Ovary (tissue), 7 donors: ENCODE measurements at regions not wholly inside any gene's neighbourhood (a gene's known extent, or its start where the extent isn't known, plus 50 kb on each side); places are given as distances from the start of the nearest gene placed in this dataset.

ENCODE experiments used
- DNase-seq, 5 donors: peaks; one replicate each; pipeline ENCODE4 v3.0.0-alpha.2; 2019 to 2020
- H3K27ac ChIP-seq, 2 donors: fragments of 200-600 bp; one replicate each; pipeline versions ENCODE4 v1.5.1 to v1.8.0; 2019 to 2022
- H3K27me3 ChIP-seq: fragments of 200-600 bp; one replicate; pipeline ENCODE4 v1.8.0; 2022
- H3K36me3 ChIP-seq: fragments of 200-600 bp; sonication (generic); one replicate; pipeline ENCODE4 v1.5.1; 2019
- H3K4me1 ChIP-seq: one replicate; pipeline ENCODE4 v1.8.1; 2013; ENCODE audit warnings: mild to moderate bottlenecking, moderate library complexity; ENCODE audit not compliant: insufficient read depth
- H3K4me3 ChIP-seq: fragments of 200-600 bp; sonication (generic); one replicate; pipeline ENCODE4 v1.5.1; 2017
- H3K9me3 ChIP-seq, 2 donors: fragments of 200-600 bp in 1 of 2; sonication (generic) in 1 of 2; one replicate each; pipeline versions ENCODE4 v1.5.1 to v1.8.1; 2013 to 2019; ENCODE audit warnings: mild to moderate bottlenecking in 1 of 2, moderate library complexity in 1 of 2
- EP300 ChIP-seq: sonication (generic); formaldehyde crosslinking; IDR thresholded peaks from one replicate; pipeline ENCODE4 v1.6.1; 2017; ENCODE audit warnings: antibody characterized with exemption
- POLR2A ChIP-seq: fragments of 450-650 bp; IDR thresholded peaks from one replicate; pipeline ENCODE4 v1.6.1; 2017; ENCODE audit warnings: antibody characterized with exemption, mild to moderate bottlenecking, moderate library complexity
- WGBS, 3 donors: extraction: QIAGEN DNeasy Blood & Tissue Kit in 1 of 3; methylation state at CpG; one replicate each; pipeline versions ENCODE4 v1.1.5 to v1.1.7; 2013 to 2017; 5-methylcytosine and 5-hydroxymethylcytosine counted together
- intact Hi-C, 4 donors: fragments of 100-400 bp; cut with DNase I; formaldehyde crosslinking; loops; one replicate each; pipeline versions ENCODE4 v1.11.0 to v1.15.1; 2022 to 2023
- TF ChIP-seq, protein P1 (sequence below), 3 donors: fragments of 450-650 bp in 2 of 3; fragments of 200-600 bp in 1 of 3; IDR thresholded peaks; one replicate each; pipeline versions ENCODE4 v1.5.1 to v1.8.0; 2016 to 2022; ENCODE audit warnings: antibody characterized with exemption in 3 of 3, mild to moderate bottlenecking in 1 of 3
- donor health status: DM: no; HTN: no; CAD: no; lungs with moderate emphysema.
- donor health status: DM: no; HTN: no; CAD: no.
- donor health status: Bipolar disorder and iron deficiency.
- donor health status: DM: no; HTN: no; CAD: no.
- donor health status: DM: yes; HTN: yes; CAD: no.

- Histone ChIP-seq H3K4me1 (no peaks in the 10 kb centered on the region), H3K27ac (no peak overlapping the region), H3K36me3 (no peaks in the 10 kb centered on the region), H3K4me3 (no peak overlapping the region), H3K27me3 (no peaks in the 10 kb centered on the region), H3K9me3 (no peaks in the 10 kb centered on the region)
- no peak for DNase-seq
- TF ChIP-seq POLR2A (no peak), EP300 (no peak)
- TF ChIP-seq, protein P1, sequence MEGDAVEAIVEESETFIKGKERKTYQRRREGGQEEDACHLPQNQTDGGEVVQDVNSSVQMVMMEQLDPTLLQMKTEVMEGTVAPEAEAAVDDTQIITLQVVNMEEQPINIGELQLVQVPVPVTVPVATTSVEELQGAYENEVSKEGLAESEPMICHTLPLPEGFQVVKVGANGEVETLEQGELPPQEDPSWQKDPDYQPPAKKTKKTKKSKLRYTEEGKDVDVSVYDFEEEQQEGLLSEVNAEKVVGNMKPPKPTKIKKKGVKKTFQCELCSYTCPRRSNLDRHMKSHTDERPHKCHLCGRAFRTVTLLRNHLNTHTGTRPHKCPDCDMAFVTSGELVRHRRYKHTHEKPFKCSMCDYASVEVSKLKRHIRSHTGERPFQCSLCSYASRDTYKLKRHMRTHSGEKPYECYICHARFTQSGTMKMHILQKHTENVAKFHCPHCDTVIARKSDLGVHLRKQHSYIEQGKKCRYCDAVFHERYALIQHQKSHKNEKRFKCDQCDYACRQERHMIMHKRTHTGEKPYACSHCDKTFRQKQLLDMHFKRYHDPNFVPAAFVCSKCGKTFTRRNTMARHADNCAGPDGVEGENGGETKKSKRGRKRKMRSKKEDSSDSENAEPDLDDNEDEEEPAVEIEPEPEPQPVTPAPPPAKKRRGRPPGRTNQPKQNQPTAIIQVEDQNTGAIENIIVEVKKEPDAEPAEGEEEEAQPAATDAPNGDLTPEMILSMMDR (IDR thresholded peaks at IDR 0.05): no peak
- WGBS, 3 donors: 80 to 89% (median 80%) methylated on average over 9 of the region's 9 CpGs
- intact Hi-C loops: loop anchor here in 3 of 4 donors (5.0 kb wide), 2 partner anchors 86 to 136 kb away; no protein-coding TSS in a partner anchor
These were observed 88.4 kb upstream of the LANCL2 start for GRCh38 chr7:55276572-55277295.

GRCh38 chr7:55277916-55278315, 87.2 kb upstream of the LANCL2 start:
- no peak for DNase-seq

GRCh38 chr7:55278321-55278720, 86.8 kb upstream of the LANCL2 start:
- Histone ChIP-seq H3K4me3 (no peak overlapping the region), H3K27ac (no peak overlapping the region), H3K4me1 (no peaks in the 10 kb centered on the region), H3K36me3 (no peaks in the 10 kb centered on the region), H3K27me3 (no peaks in the 10 kb centered on the region), H3K9me3 (no peaks in the 10 kb centered on the region)
- 79 to 83% (median 81%) methylated on average over 9 of the region's 9 CpGs for WGBS, 3 donors
- intact Hi-C loops: loop anchor here in 3 of 4 donors (5.0 kb wide), 2 partner anchors 84 to 134 kb away; no protein-coding TSS in a partner anchor
- TF ChIP-seq POLR2A: no peak
- TF ChIP-seq, protein P1 (IDR thresholded peaks at IDR 0.05): no peak
- no peak for TF ChIP-seq EP300
- DNase-seq: no peak

More at GRCh38 chr7:55277916-55278315, 87.2 kb upstream of the LANCL2 start:
- Histone ChIP-seq H3K27me3 (no peaks in the 10 kb centered on the region), H3K4me3 (no peak overlapping the region), H3K9me3 (no peaks in the 10 kb centered on the region), H3K36me3 (no peaks in the 10 kb centered on the region), H3K4me1 (no peaks in the 10 kb centered on the region), H3K27ac (no peak overlapping the region)
- 60 to 70% (median 66%) methylated on average over 6 of the region's 6 CpGs for WGBS, 3 donors
- no peak for TF ChIP-seq EP300
- TF ChIP-seq, protein P1 (IDR thresholded peaks at IDR 0.05): no peak
- no peak for TF ChIP-seq POLR2A
- intact Hi-C loops: loop anchor here in 3 of 4 donors (5.0 kb wide), 2 partner anchors 84 to 134 kb away; no protein-coding TSS in a partner anchor

DNA sequence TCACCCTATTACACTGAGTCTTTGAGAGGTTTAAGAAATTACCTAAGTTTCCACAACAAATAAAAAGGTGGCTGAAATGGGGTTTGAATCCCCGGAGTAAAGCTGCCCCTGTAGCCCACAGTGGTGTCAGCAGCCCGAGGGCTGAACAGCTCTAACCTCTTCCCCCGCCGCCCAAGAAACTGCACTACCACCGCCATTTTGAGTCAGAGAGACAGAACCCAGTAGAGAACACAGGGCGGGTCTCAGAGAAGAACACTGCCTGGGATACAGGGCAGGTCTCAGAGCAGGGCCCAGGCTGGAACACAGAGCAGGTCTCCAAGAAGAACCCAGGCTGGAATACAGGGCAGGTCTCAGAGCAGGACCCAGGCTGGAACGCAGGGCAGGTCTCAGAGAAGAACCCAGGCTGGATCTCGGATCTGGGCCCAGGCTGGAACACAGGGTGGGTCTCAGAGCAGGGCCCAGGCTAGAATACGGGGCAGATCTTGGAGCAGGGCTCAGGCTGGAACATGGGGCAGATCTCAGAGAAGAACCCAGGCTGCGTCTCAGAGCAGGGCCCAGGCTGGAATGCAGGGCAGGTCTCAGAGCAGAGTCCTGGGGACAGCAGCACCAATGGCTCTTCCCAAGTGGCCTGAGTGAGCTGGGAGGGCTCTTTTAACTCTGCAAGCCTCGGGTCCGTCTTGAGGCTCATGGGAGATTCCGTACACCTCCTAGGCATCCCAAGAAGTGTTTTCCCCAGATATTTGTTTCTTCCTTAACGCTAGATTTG, 85.9 kb upstream of the LANCL2 start:
- 72 to 78% (median 76%) methylated on average over 14 of the region's 14 CpGs for WGBS, 3 donors
- no peaks in the 10 kb centered on the region for H3K27me3 ChIP-seq
- H3K9me3 ChIP-seq: no peaks in the 10 kb centered on the region
- DNase-seq: no peak
- no peaks in the 10 kb centered on the region for H3K4me1 ChIP-seq
- no peak for TF ChIP-seq POLR2A
- no peak for TF ChIP-seq EP300
- TF ChIP-seq, protein P1 (IDR thresholded peaks at IDR 0.05): no peak
- H3K27ac ChIP-seq: no peak overlapping the region
- intact Hi-C loops: loop anchor here in 3 of 4 donors (5.0 kb wide), 2 partner anchors 83 to 133 kb away; no protein-coding TSS in a partner anchor
- H3K36me3 ChIP-seq: no peaks in the 10 kb centered on the region
- H3K4me3 ChIP-seq: no peak overlapping the region
